ENCODE measurements at regions not wholly inside any gene's neighbourhood (a gene's known extent, or its start where the extent isn't known, plus 50 kb on each side); places are given as distances from the start of the nearest gene placed in this dataset.

GRCh38 chr2:139260052-139260430 is 479.9 kb upstream of the NXPH2 start:
- no peak overlapping the region for H2AFZ ChIP-seq (ENCODE audit: low read length)
- no TSS peak for BruUV-seq (replicated peaks)
- intact Hi-C loops (cut with micrococcal nuclease), result no loop called here
- no peak for DNase-seq
- no peaks in the 10 kb centered on the region for H3K9me2 ChIP-seq (replicated peaks; ENCODE audit: low read length)
- H3F3A ChIP-seq (ENCODE audit: low read length, unreplicated experiment), result no peaks in the 10 kb centered on the region
- TF ChIP-seq EZH2 (IDR thresholded peaks at IDR 0.05; ENCODE audit: low read length, unreplicated experiment) (no peak), CTCF (conservative IDR thresholded peaks at IDR 0.05; ENCODE audit: low read depth, low read length) (no peak), EZH2phosphoT487 (IDR thresholded peaks at IDR 0.05; ENCODE audit: borderline replicate concordance, low read length) (no peak)
- ATAC-seq, result no peak
- H3K36me3 ChIP-seq (ENCODE audit: low read depth, low read length), result no peaks in the 10 kb centered on the region
- H3K9me3 ChIP-seq (ENCODE audit: low read length), result no peaks in the 10 kb centered on the region
- H3K4me3 ChIP-seq (ENCODE audit: low read length), result no peak overlapping the region
- H3K4me1 ChIP-seq (ENCODE audit: insufficient read depth, low read length), result no peaks in the 10 kb centered on the region
- no peaks in the 10 kb centered on the region for H3K79me2 ChIP-seq (ENCODE audit: low read length)
- no peaks in the 10 kb centered on the region for H4K20me1 ChIP-seq (ENCODE audit: low read length)
- H3K4me2 ChIP-seq (ENCODE audit: low read length), result no peak overlapping the region
- POLR2A ChIA-PET (ENCODE audit: unreplicated experiment), result no interaction called here
- H3K27ac ChIP-seq (ENCODE audit: low read length), result no peak overlapping the region
- no peak overlapping the region for H3K9ac ChIP-seq (ENCODE audit: low read length)
- no peaks in the 10 kb centered on the region for H3K27me3 ChIP-seq (ENCODE audit: low read length)
- CTCF ChIA-PET, result interaction anchor here (0.7 kb wide), 1 partner anchor 131 kb away, joined by 3 read pairs; no protein-coding TSS in a partner anchor

- H4K20me1 ChIP-seq (ENCODE audit: low read length), result no peaks in the 10 kb centered on the region
- H3F3A ChIP-seq (ENCODE audit: low read length, unreplicated experiment), result no peaks in the 10 kb centered on the region
- no peaks in the 10 kb centered on the region for H3K9me2 ChIP-seq (replicated peaks; ENCODE audit: low read length)
- no peak overlapping the region for H3K27ac ChIP-seq (ENCODE audit: low read length)
- BruUV-seq (replicated peaks), result no TSS peak
- no peak overlapping the region for H3K9ac ChIP-seq (ENCODE audit: low read length)
- TF ChIP-seq CTCF (conservative IDR thresholded peaks at IDR 0.05; ENCODE audit: low read depth, low read length) (no peak), EZH2phosphoT487 (IDR thresholded peaks at IDR 0.05; ENCODE audit: borderline replicate concordance, low read length) (no peak), EZH2 (IDR thresholded peaks at IDR 0.05; ENCODE audit: low read length, unreplicated experiment) (no peak)
- no peak overlapping the region for H3K4me2 ChIP-seq (ENCODE audit: low read length)
- POLR2A ChIA-PET (ENCODE audit: unreplicated experiment), result no interaction called here
- no peak overlapping the region for H2AFZ ChIP-seq (ENCODE audit: low read length)
- DNase-seq (no peak), ATAC-seq (no peak)
- no peaks in the 10 kb centered on the region for H3K27me3 ChIP-seq (ENCODE audit: low read length)
- CTCF ChIA-PET, result no interaction called here
- no peaks in the 10 kb centered on the region for H3K79me2 ChIP-seq (ENCODE audit: low read length)
- H3K9me3 ChIP-seq (ENCODE audit: low read length), result no peaks in the 10 kb centered on the region
- intact Hi-C loops (cut with micrococcal nuclease), result no loop called here
- H3K4me3 ChIP-seq (ENCODE audit: low read length), result no peak overlapping the region
- H3K36me3 ChIP-seq (ENCODE audit: low read depth, low read length), result no peaks in the 10 kb centered on the region
- no peaks in the 10 kb centered on the region for H3K4me1 ChIP-seq (ENCODE audit: insufficient read depth, low read length)
These were observed 479.3 kb upstream of the NXPH2 start for GRCh38 chr2:139259422-139260051.

- Histone ChIP-seq H3K9ac (ENCODE audit: low read length) (no peak overlapping the region), H3K4me2 (ENCODE audit: low read length) (no peak overlapping the region), H3K4me3 (ENCODE audit: low read length) (no peak overlapping the region), H3K4me1 (ENCODE audit: insufficient read depth, low read length) (no peaks in the 10 kb centered on the region), H3K9me2 (replicated peaks; ENCODE audit: low read length) (no peaks in the 10 kb centered on the region), H2AFZ (ENCODE audit: low read length) (no peak overlapping the region), H3K9me3 (ENCODE audit: low read length) (no peaks in the 10 kb centered on the region), H3F3A (ENCODE audit: low read length, unreplicated experiment) (no peaks in the 10 kb centered on the region), H3K27ac (ENCODE audit: low read length) (no peak overlapping the region), H3K27me3 (ENCODE audit: low read length) (no peaks in the 10 kb centered on the region), H4K20me1 (ENCODE audit: low read length) (no peaks in the 10 kb centered on the region), H3K79me2 (ENCODE audit: low read length) (no peaks in the 10 kb centered on the region), H3K36me3 (ENCODE audit: low read depth, low read length) (no peaks in the 10 kb centered on the region)
- DNase-seq (no peak), ATAC-seq (no peak)
- BruUV-seq (replicated peaks), result no TSS peak
- ChIA-PET POLR2A (ENCODE audit: unreplicated experiment) (interaction anchor here (0.6 kb wide), 1 partner anchor 291 kb away, joined by 4 read pairs; no protein-coding TSS in a partner anchor), CTCF (no interaction called here)
- TF ChIP-seq EZH2phosphoT487 (IDR thresholded peaks at IDR 0.05; ENCODE audit: borderline replicate concordance, low read length) (no peak), CTCF (conservative IDR thresholded peaks at IDR 0.05; ENCODE audit: low read depth, low read length) (no peak), EZH2 (IDR thresholded peaks at IDR 0.05; ENCODE audit: low read length, unreplicated experiment) (no peak)
- intact Hi-C loops (cut with micrococcal nuclease), result no loop called here
These were observed 461.1 kb upstream of the NXPH2 start for GRCh38 chr2:139241286-139241685.
